PFSK-1 (cell line): ENCODE measurements at regions not wholly inside any gene's neighbourhood (a gene's known extent, or its start where the extent isn't known, plus 50 kb on each side); places are given as distances from the start of the nearest gene placed in this dataset.

Experiments
- FOXP2 ChIP-seq: optimal IDR thresholded peaks from 2 replicates; pipeline ENCODE3; 2011; ENCODE audit warnings: borderline replicate concordance, control low read depth, inconsistent platforms; ENCODE audit not compliant: insufficient read depth; ENCODE audit errors: extremely low read length, extremely low read depth
- POLR2AphosphoS5 ChIP-seq: IDR thresholded peaks from 2 replicates; pipeline ENCODE4 v1.6.1; 2012; ENCODE audit warnings: low read depth, mild to moderate bottlenecking, control low read depth, low read length, moderate library complexity
- SIN3A ChIP-seq: IDR thresholded peaks from 2 replicates; pipeline ENCODE4 v1.6.1; 2012; ENCODE audit warnings: mild to moderate bottlenecking, low read length, moderate library complexity, borderline replicate concordance; ENCODE audit not compliant: insufficient read depth
- TAF1 ChIP-seq: IDR thresholded peaks from 2 replicates; pipeline ENCODE4 v1.6.1; 2012; ENCODE audit warnings: low read length, control low read depth, borderline replicate concordance; ENCODE audit not compliant: insufficient read depth
- TF ChIP-seq, protein P1 (sequence below), 2 experiments: IDR thresholded peaks; 2 replicates each; pipeline versions ENCODE4 v1.6.1 to v1.8.0; 2011 to 2012; ENCODE audit warnings: low read depth in 2 of 2, low read length in 2 of 2, control low read depth in 1 of 2, inconsistent platforms in 1 of 2, mild to moderate bottlenecking in 1 of 2, moderate library complexity in 1 of 2; ENCODE audit not compliant: insufficient read depth in 1 of 2

DNA sequence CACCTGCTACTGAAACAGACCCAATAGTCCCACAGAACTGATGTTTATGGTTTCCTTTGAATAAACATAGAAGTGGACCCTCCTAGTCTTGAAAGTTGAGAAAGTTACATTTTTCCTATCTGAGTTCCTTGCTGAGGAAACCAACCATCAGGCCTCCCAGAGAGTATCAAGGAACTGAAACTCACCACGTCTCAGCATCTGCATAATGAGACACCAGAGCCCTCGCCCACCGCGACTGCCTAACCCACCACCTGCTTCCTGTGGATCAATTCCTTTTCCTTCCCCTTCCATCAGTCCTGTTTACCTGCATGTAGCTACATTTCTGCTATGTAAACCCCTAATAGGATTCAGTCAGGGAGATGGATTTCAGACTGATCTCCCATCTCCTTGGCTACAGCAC lies 443.2 kb upstream of the TMEM132C start:
- TF ChIP-seq SIN3A: no peak
- TF ChIP-seq POLR2AphosphoS5: no peak
- no peak for TF ChIP-seq TAF1
- TF ChIP-seq, protein P1, sequence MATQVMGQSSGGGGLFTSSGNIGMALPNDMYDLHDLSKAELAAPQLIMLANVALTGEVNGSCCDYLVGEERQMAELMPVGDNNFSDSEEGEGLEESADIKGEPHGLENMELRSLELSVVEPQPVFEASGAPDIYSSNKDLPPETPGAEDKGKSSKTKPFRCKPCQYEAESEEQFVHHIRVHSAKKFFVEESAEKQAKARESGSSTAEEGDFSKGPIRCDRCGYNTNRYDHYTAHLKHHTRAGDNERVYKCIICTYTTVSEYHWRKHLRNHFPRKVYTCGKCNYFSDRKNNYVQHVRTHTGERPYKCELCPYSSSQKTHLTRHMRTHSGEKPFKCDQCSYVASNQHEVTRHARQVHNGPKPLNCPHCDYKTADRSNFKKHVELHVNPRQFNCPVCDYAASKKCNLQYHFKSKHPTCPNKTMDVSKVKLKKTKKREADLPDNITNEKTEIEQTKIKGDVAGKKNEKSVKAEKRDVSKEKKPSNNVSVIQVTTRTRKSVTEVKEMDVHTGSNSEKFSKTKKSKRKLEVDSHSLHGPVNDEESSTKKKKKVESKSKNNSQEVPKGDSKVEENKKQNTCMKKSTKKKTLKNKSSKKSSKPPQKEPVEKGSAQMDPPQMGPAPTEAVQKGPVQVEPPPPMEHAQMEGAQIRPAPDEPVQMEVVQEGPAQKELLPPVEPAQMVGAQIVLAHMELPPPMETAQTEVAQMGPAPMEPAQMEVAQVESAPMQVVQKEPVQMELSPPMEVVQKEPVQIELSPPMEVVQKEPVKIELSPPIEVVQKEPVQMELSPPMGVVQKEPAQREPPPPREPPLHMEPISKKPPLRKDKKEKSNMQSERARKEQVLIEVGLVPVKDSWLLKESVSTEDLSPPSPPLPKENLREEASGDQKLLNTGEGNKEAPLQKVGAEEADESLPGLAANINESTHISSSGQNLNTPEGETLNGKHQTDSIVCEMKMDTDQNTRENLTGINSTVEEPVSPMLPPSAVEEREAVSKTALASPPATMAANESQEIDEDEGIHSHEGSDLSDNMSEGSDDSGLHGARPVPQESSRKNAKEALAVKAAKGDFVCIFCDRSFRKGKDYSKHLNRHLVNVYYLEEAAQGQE (IDR thresholded peaks at IDR 0.05; ENCODE audit: insufficient read depth in 1 of 2, low read depth in 2 of 2, low read length in 2 of 2): no peak
- TF ChIP-seq FOXP2: no peak

GRCh38 chr12:127829281-127830064 lies 437.5 kb upstream of the TMEM132C start:
- TF ChIP-seq TAF1: no peak
- TF ChIP-seq, protein P1 (IDR thresholded peaks at IDR 0.05; ENCODE audit: insufficient read depth in 1 of 2, low read depth in 2 of 2, low read length in 2 of 2): no peak
- no peak for TF ChIP-seq FOXP2
- no peak for TF ChIP-seq POLR2AphosphoS5
- no peak for TF ChIP-seq SIN3A

GRCh38 chr12:127830065-127830460 lies 436.9 kb upstream of the TMEM132C start:
- TF ChIP-seq POLR2AphosphoS5: no peak
- no peak for TF ChIP-seq TAF1
- no peak for TF ChIP-seq SIN3A
- TF ChIP-seq, protein P1 (IDR thresholded peaks at IDR 0.05; ENCODE audit: insufficient read depth in 1 of 2, low read depth in 2 of 2, low read length in 2 of 2): no peak
- TF ChIP-seq FOXP2: no peak

GRCh38 chr12:127830730-127831129 lies 436.2 kb upstream of the TMEM132C start:
- TF ChIP-seq SIN3A: no peak
- TF ChIP-seq, protein P1 (IDR thresholded peaks at IDR 0.05; ENCODE audit: insufficient read depth in 1 of 2, low read depth in 2 of 2, low read length in 2 of 2): no peak
- no peak for TF ChIP-seq TAF1
- TF ChIP-seq POLR2AphosphoS5: no peak
- TF ChIP-seq FOXP2: no peak
